ENCODE measurements at regions not wholly inside any gene's neighbourhood (a gene's known extent, or its start where the extent isn't known, plus 50 kb on each side); places are given as distances from the start of the nearest gene placed in this dataset.
"Not testable (repeated sequence)": the region's sequence is repeated elsewhere in the genome, so short reads cannot be mapped to it uniquely, and the experiment has no call there.

DNA sequence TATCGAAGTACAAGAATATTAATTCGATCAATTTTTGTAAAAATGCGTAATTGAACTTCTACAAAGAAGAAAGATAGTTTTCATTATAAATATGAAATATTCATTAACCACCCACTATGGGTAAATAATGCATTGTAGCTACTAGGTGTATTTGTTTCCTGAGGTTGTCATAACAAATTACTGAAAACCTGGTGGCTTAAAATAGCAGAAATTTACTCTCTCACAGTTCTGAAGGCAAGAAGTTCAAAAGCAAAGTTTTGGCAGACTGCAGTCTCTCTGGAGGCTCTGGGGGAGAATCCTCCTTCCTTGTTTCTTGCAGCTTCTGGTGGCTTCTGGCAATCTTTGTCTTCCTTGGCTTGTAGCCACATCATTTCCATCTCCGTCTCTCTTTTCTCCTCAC, 99.2 kb upstream of the MIR17HG start:
- no peak for DNase-seq (ENCODE audit: low read depth in 1 of 2, low spot score in 1 of 2)
- no peak overlapping the region for H3K4me3 ChIP-seq (replicated peaks; ENCODE audit: insufficient read depth, low read length)
- H3K27ac ChIP-seq (replicated peaks) = no peak overlapping the region
- TF ChIP-seq POLR2AphosphoS5 (IDR thresholded peaks at IDR 0.05; ENCODE audit: low read depth) (no peak), SPI1 (IDR thresholded peaks at IDR 0.05; ENCODE audit: borderline replicate concordance, low read depth) (no peak), GABPA (IDR thresholded peaks at IDR 0.05; ENCODE audit: low read depth) (no peak)
- TF ChIP-seq, protein P1, sequence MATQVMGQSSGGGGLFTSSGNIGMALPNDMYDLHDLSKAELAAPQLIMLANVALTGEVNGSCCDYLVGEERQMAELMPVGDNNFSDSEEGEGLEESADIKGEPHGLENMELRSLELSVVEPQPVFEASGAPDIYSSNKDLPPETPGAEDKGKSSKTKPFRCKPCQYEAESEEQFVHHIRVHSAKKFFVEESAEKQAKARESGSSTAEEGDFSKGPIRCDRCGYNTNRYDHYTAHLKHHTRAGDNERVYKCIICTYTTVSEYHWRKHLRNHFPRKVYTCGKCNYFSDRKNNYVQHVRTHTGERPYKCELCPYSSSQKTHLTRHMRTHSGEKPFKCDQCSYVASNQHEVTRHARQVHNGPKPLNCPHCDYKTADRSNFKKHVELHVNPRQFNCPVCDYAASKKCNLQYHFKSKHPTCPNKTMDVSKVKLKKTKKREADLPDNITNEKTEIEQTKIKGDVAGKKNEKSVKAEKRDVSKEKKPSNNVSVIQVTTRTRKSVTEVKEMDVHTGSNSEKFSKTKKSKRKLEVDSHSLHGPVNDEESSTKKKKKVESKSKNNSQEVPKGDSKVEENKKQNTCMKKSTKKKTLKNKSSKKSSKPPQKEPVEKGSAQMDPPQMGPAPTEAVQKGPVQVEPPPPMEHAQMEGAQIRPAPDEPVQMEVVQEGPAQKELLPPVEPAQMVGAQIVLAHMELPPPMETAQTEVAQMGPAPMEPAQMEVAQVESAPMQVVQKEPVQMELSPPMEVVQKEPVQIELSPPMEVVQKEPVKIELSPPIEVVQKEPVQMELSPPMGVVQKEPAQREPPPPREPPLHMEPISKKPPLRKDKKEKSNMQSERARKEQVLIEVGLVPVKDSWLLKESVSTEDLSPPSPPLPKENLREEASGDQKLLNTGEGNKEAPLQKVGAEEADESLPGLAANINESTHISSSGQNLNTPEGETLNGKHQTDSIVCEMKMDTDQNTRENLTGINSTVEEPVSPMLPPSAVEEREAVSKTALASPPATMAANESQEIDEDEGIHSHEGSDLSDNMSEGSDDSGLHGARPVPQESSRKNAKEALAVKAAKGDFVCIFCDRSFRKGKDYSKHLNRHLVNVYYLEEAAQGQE (IDR thresholded peaks at IDR 0.05; ENCODE audit: insufficient replicate concordance, low read depth) = no peak
- TF ChIP-seq, protein P2, sequence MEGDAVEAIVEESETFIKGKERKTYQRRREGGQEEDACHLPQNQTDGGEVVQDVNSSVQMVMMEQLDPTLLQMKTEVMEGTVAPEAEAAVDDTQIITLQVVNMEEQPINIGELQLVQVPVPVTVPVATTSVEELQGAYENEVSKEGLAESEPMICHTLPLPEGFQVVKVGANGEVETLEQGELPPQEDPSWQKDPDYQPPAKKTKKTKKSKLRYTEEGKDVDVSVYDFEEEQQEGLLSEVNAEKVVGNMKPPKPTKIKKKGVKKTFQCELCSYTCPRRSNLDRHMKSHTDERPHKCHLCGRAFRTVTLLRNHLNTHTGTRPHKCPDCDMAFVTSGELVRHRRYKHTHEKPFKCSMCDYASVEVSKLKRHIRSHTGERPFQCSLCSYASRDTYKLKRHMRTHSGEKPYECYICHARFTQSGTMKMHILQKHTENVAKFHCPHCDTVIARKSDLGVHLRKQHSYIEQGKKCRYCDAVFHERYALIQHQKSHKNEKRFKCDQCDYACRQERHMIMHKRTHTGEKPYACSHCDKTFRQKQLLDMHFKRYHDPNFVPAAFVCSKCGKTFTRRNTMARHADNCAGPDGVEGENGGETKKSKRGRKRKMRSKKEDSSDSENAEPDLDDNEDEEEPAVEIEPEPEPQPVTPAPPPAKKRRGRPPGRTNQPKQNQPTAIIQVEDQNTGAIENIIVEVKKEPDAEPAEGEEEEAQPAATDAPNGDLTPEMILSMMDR (IDR thresholded peaks at IDR 0.05; ENCODE audit: insufficient read depth, low read length) = no peak
- no peaks in the 10 kb centered on the region for H3K27me3 ChIP-seq (ENCODE audit: insufficient read depth, poor library complexity, severe bottlenecking)

DNA sequence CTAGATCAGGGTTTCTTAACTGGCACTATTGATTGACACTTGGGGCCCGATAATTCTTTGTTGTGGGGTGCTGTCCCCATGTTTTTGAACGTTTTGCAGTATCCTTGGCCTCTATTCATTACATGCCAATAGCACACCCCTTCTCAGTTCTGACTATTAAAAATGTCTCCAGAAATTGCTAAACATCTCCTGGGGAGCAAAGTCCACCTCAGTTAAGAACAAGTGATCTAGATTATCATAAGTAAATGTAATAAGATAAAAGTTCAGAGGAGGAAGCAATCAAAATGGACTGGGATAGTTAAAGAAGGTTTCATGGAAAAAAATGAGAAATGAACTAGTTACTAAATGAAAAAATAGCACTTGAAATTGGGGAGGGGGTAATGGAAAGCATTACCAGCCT, 98.1 kb upstream of the MIR17HG start:
- Histone ChIP-seq H3K27ac (replicated peaks) (no peak overlapping the region), H3K4me3 (replicated peaks; ENCODE audit: insufficient read depth, low read length) (no peak overlapping the region), H3K27me3 (ENCODE audit: insufficient read depth, poor library complexity, severe bottlenecking) (no peaks in the 10 kb centered on the region)
- DNase-seq (ENCODE audit: low read depth in 1 of 2, low spot score in 1 of 2) = no peak
- TF ChIP-seq SPI1 (IDR thresholded peaks at IDR 0.05; ENCODE audit: borderline replicate concordance, low read depth) = no peak
- TF ChIP-seq, protein P2 (IDR thresholded peaks at IDR 0.05; ENCODE audit: insufficient read depth, low read length) = no peak

DNA sequence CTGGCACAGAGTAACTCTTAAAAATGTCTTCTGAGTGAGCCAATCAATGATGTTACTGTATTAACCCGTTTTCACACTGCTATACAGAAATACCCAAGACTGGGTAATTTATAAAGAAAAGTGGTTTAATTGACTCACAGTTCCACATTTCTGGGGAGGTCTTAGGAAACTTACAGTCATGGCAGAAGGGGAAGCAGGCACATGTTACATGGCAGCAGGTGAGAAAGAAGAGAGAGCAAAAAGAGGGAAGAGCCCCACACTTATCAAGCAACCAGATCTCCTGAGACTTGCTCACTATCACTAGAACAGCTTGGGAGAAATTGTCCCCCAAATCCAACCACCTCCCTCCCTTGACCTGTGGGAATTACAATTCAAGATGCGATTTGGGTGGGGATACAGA, 97.6 kb upstream of the MIR17HG start:
- TF ChIP-seq, protein P2 (IDR thresholded peaks at IDR 0.05; ENCODE audit: insufficient read depth, low read length) = no peak
- TF ChIP-seq SPI1 (IDR thresholded peaks at IDR 0.05; ENCODE audit: borderline replicate concordance, low read depth) (peak; percentile 1; the same call in 1 of the 2 replicates), POLR2AphosphoS5 (IDR thresholded peaks at IDR 0.05; ENCODE audit: low read depth) (no peak)
- Histone ChIP-seq H3K27me3 (ENCODE audit: insufficient read depth, poor library complexity, severe bottlenecking) (no peaks in the 10 kb centered on the region), H3K4me3 (replicated peaks; ENCODE audit: insufficient read depth, low read length) (no peak overlapping the region), H3K27ac (replicated peaks) (no peak overlapping the region)
- DNase-seq (ENCODE audit: low read depth in 1 of 2, low spot score in 1 of 2) = peak in 1 of 2 experiments; percentile 10

DNA sequence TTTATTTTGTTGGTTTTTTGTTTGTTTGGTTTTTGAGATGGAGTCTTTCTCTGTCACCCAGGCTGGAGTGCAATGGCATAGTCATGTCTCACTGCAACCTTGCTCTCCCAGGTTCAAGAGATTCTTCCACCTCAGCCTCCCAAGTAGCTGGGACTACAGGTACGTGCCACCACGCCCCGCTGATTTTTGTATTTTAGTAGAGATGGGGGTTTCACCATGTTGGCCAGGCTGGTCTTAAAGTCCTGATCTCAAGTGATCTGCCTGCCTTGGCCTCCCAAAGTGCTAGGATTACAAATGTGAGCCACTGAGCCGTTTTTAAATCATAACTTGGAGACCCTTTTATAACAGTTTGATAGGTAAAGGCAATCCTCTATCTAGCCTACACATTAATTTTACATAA, 95.9 kb upstream of the MIR17HG start:
- not testable (repeated sequence) for H3K4me3 ChIP-seq (replicated peaks; ENCODE audit: insufficient read depth, low read length); H3K27me3 ChIP-seq (ENCODE audit: insufficient read depth, poor library complexity, severe bottlenecking); DNase-seq (ENCODE audit: low read depth in 1 of 2, low spot score in 1 of 2); H3K27ac ChIP-seq (replicated peaks)

DNA sequence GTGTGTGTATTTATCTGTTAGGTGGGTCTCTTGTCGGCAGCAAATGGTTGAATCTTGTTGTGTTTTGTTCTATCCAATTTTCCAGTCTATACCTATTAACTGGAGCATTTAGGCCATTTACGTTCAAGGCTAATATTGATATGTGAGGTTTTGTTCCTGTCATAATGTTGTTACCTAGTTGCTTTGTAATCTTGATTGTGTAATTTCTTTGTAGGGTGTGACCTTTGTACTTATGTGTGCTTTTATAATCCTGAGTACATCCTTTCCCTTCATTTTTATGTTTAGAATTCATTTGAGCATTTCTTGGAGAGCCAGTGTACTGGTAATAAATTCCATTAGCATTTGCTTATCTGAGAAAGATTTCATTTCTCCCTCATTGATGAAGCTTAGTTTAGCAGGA, 83.0 kb upstream of the MIR17HG start:
- Histone ChIP-seq H3K4me3 (replicated peaks; ENCODE audit: insufficient read depth, low read length) (no peak overlapping the region), H3K27me3 (ENCODE audit: insufficient read depth, poor library complexity, severe bottlenecking) (no peaks in the 10 kb centered on the region), H3K27ac (replicated peaks) (no peak overlapping the region)
- no peak for DNase-seq (ENCODE audit: low read depth in 1 of 2, low spot score in 1 of 2)
- TF ChIP-seq SPI1 (IDR thresholded peaks at IDR 0.05; ENCODE audit: borderline replicate concordance, low read depth) (no peak), POLR2AphosphoS5 (IDR thresholded peaks at IDR 0.05; ENCODE audit: low read depth) (no peak), GABPA (IDR thresholded peaks at IDR 0.05; ENCODE audit: low read depth) (no peak)
- TF ChIP-seq, protein P2 (IDR thresholded peaks at IDR 0.05; ENCODE audit: insufficient read depth, low read length) = no peak
- TF ChIP-seq, protein P1 (IDR thresholded peaks at IDR 0.05; ENCODE audit: insufficient replicate concordance, low read depth) = no peak
